H1 (cell line): ENCODE measurements at regions not wholly inside any gene's neighbourhood (a gene's known extent, or its start where the extent isn't known, plus 50 kb on each side); places are given as distances from the start of the nearest gene placed in this dataset.

Source experiments
- CBX5 ChIP-seq: fragments of 300-800, 300-1000 bp; sonication (generic); IDR thresholded peaks from 2 replicates; pipeline ENCODE4 v1.7.1; 2016; ENCODE audit warnings: antibody characterized with exemption, low read length, low read depth
- CEBPB ChIP-seq: IDR thresholded peaks from 2 replicates; pipeline ENCODE4 v1.6.1; 2012; ENCODE audit warnings: low read depth, low read length
- CREB1 ChIP-seq: IDR thresholded peaks from 2 replicates; pipeline ENCODE4 v1.6.1; 2012; ENCODE audit warnings: inconsistent platforms
- CTCF ChIP-seq, 3 experiments: IDR thresholded peaks; 1 replicate in 2 of 3; 2 replicates in 1 of 3; pipeline versions ENCODE4 v1.5.1 to v1.6.1; 2011; ENCODE audit warnings: low read length in 3 of 3, mild to moderate bottlenecking in 3 of 3, inconsistent platforms in 2 of 3, low read depth in 1 of 3, moderate library complexity in 1 of 3; ENCODE audit not compliant: insufficient read depth in 1 of 3; ENCODE audit errors: control extremely low read depth in 1 of 3
- EP300 ChIP-seq, 2 experiments: IDR thresholded peaks; 1 replicate in 1 of 2; 2 replicates in 1 of 2; pipeline ENCODE4 v1.6.1; 2011 to 2012; ENCODE audit warnings: low read depth in 2 of 2, low read length in 2 of 2, mild to moderate bottlenecking in 2 of 2, borderline replicate concordance in 1 of 2, inconsistent platforms in 1 of 2, moderate library complexity in 1 of 2
- POLR2A ChIP-seq, 2 experiments: IDR thresholded peaks; 1 replicate in 1 of 2; 2 replicates in 1 of 2; pipeline ENCODE4 v1.6.1; 2011; ENCODE audit warnings: low read depth in 2 of 2, low read length in 2 of 2, mild to moderate bottlenecking in 2 of 2; ENCODE audit errors: control extremely low read depth in 1 of 2
- RAD21 ChIP-seq, 2 experiments: IDR thresholded peaks in 1 of 2; conservative IDR thresholded peaks in 1 of 2; 2 replicates each; pipeline ENCODE4 v1.6.1; 2011; ENCODE audit warnings: low read depth in 2 of 2, low read length in 2 of 2, improper control_type of control experiment in 1 of 2, inconsistent platforms in 1 of 2, mild to moderate bottlenecking in 1 of 2, moderate library complexity in 1 of 2
- RFX5 ChIP-seq: IDR thresholded peaks from 2 replicates; pipeline ENCODE4 v1.6.1; 2011; ENCODE audit warnings: low read depth, low read length, improper control_type of control experiment, borderline replicate concordance
- SIN3A ChIP-seq, 2 experiments: IDR thresholded peaks in 1 of 2; conservative IDR thresholded peaks in 1 of 2; 2 replicates each; pipeline ENCODE4 v1.6.1; 2011 to 2012; ENCODE audit warnings: low read length in 2 of 2, improper control_type of control experiment in 1 of 2, low read depth in 1 of 2, mild to moderate bottlenecking in 1 of 2
- SP4 ChIP-seq: IDR thresholded peaks from 2 replicates; pipeline ENCODE4 v1.6.1; 2012; ENCODE audit warnings: low read length, inconsistent platforms

- TF ChIP-seq RFX5: no peak
- TF ChIP-seq CTCF (IDR thresholded peaks at IDR 0.05; ENCODE audit: control extremely low read depth in 1 of 3, insufficient read depth in 1 of 3, low read depth in 1 of 3, low read length in 3 of 3): no peak
- TF ChIP-seq POLR2A (IDR thresholded peaks at IDR 0.05; ENCODE audit: control extremely low read depth in 1 of 2, low read depth in 2 of 2, low read length in 2 of 2): no peak
- TF ChIP-seq CEBPB: no peak
- no peak for TF ChIP-seq CBX5
- TF ChIP-seq EP300 (IDR thresholded peaks at IDR 0.05; ENCODE audit: borderline replicate concordance in 1 of 2, low read depth in 2 of 2, low read length in 2 of 2): no peak
- no peak for TF ChIP-seq RAD21 (IDR thresholded peaks at IDR 0.05 in 1 of 2, conservative IDR thresholded peaks at IDR 0.05 in 1 of 2; ENCODE audit: low read depth in 2 of 2, low read length in 2 of 2)
- no peak for TF ChIP-seq SIN3A (conservative IDR thresholded peaks at IDR 0.05 in 1 of 2, IDR thresholded peaks at IDR 0.05 in 1 of 2; ENCODE audit: low read depth in 1 of 2, low read length in 2 of 2)
- TF ChIP-seq SP4: no peak
- TF ChIP-seq CREB1: no peak
These were observed 82.4 kb upstream of the DIO3 start for GRCh38 chr14:101478796-101479410.
